Breast epithelium (tissue), 3 donors: ENCODE measurements at regions not wholly inside any gene's neighbourhood (a gene's known extent, or its start where the extent isn't known, plus 50 kb on each side); places are given as distances from the start of the nearest gene placed in this dataset.

Source experiments
- CTCF ChIP-seq, 3 donors: fragments of 450-650 bp; IDR thresholded peaks; one replicate each; pipeline ENCODE4 v1.5.1; 2016 to 2017; ENCODE audit warnings: antibody characterized with exemption in 3 of 3, mild to moderate bottlenecking in 3 of 3, moderate library complexity in 3 of 3
- POLR2A ChIP-seq: fragments of 450-650 bp; IDR thresholded peaks from one replicate; pipeline ENCODE4 v1.6.1; 2016; ENCODE audit warnings: antibody characterized with exemption, mild to moderate bottlenecking, moderate library complexity
- POLR2AphosphoS5 ChIP-seq, 3 donors: sonication (generic); formaldehyde crosslinking; IDR thresholded peaks; one replicate each; pipeline ENCODE4 v1.6.1; 2017; ENCODE audit warnings: antibody characterized with exemption in 3 of 3

- TF ChIP-seq POLR2AphosphoS5 (IDR thresholded peaks at IDR 0.05) (no peak), CTCF (IDR thresholded peaks at IDR 0.05) (no peak), POLR2A (no peak)
These were observed 420.6 kb upstream of the TYRP1 start for GRCh38 chr9:12272471-12273120.
